Bronchial epithelial cell (primary cell): ENCODE measurements at regions not wholly inside any gene's neighbourhood (a gene's known extent, or its start where the extent isn't known, plus 50 kb on each side); places are given as distances from the start of the nearest gene placed in this dataset.
"Not testable (repeated sequence)": the region's sequence is repeated elsewhere in the genome, so short reads cannot be mapped to it uniquely, and the experiment has no call there.

ENCODE experiments used
- DNase-seq: peaks from one replicate; pipeline ENCODE4 v3.0.0-alpha.2; 2010; ENCODE audit warnings: low read depth
- FAIRE-seq: peaks from 2 replicates; lab custom pipeline; 2011; peaks lifted over from hg19 to GRCh38; lab: Jason Lieb, UNC
- H3K27me3 ChIP-seq: 2 replicates; pipeline ENCODE4 v1.5.1; 2011; ENCODE audit warnings: low read length; ENCODE audit not compliant: control insufficient read depth, insufficient read depth
- H3K36me3 ChIP-seq: 2 replicates; pipeline ENCODE4 v1.5.1; 2011; ENCODE audit warnings: low read length; ENCODE audit not compliant: control insufficient read depth, insufficient read depth
- H3K4me3 ChIP-seq: 2 replicates; pipeline ENCODE4 v1.5.1; 2011; ENCODE audit warnings: mild to moderate bottlenecking, low read depth, low read length, control low read depth
- CTCF ChIP-seq: IDR thresholded peaks from 2 replicates; pipeline ENCODE4 v1.5.1; 2011; ENCODE audit warnings: mild to moderate bottlenecking, moderate library complexity, low read length, control low read depth, inconsistent platforms; ENCODE audit not compliant: insufficient read depth, severe bottlenecking

- no peaks in the 10 kb centered on the region for H3K36me3 ChIP-seq
- H3K4me3 ChIP-seq, result no peak overlapping the region
- TF ChIP-seq CTCF, result no peak
- DNase-seq (no peak), FAIRE-seq (no peak)
- no peaks in the 10 kb centered on the region for H3K27me3 ChIP-seq
Measured at GRCh38 chr10:57621466-57621865, 646.2 kb downstream of the IPMK start.

- Histone ChIP-seq H3K4me3 (no peak overlapping the region), H3K27me3 (no peaks in the 10 kb centered on the region), H3K36me3 (no peaks in the 10 kb centered on the region)
- TF ChIP-seq CTCF, result no peak
- no peak for DNase-seq
- no peak for FAIRE-seq
Measured at GRCh38 chr10:57605948-57606485, 661.7 kb downstream of the IPMK start.

DNA sequence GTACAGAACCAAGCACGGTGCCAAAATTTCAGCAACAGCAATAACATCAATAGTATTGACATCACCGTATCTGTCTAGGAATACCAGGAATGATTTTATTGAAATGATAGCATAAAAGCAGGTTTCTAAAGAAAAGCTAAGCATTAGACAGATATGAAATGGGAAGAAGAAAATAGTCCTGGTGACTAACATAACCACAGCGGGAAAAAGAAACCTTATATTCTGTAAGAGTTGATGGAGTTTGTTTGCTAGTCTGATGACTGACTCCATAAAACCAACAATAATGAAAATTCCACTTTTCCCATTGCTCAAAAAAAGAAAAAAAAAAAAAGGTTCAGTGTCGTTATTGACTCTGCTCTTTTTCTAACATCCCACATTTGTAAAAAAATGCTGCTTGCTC is 668.3 kb downstream of the IPMK start:
- Histone ChIP-seq H3K27me3 (no peaks in the 10 kb centered on the region), H3K4me3 (no peak overlapping the region), H3K36me3 (no peaks in the 10 kb centered on the region)
- TF ChIP-seq CTCF, result no peak
- no peak for FAIRE-seq
- DNase-seq, result no peak

DNA sequence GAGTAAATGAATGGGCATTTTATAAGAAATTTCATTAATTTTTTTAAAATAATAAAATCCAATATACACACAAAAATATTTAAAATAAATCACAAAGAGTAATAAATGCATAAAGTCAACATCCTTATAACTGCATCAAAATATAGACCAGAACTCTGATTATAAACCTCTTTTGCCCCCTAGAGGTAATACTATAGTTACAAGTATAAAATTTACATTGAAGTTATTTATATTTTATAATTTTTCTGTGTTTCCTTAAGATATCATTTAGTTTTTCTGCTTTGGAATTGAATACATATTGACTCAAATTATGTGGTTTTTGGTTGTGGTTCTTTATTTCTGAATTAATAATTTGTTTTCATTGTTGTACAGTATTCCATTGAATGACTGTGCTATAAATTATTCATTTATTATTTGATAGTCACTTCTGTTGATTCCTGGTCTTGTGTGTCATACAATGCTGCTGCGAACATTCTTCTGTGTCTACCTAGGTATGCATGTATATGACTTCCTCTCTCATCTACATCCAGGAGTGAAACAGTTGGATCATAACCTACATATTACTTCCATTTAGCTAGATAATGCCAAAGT is 673.6 kb downstream of the IPMK start:
- no peak for TF ChIP-seq CTCF
- DNase-seq (no peak), FAIRE-seq (no peak)
- Histone ChIP-seq H3K4me3 (no peak overlapping the region), H3K27me3 (no peaks in the 10 kb centered on the region), H3K36me3 (no peaks in the 10 kb centered on the region)

DNA sequence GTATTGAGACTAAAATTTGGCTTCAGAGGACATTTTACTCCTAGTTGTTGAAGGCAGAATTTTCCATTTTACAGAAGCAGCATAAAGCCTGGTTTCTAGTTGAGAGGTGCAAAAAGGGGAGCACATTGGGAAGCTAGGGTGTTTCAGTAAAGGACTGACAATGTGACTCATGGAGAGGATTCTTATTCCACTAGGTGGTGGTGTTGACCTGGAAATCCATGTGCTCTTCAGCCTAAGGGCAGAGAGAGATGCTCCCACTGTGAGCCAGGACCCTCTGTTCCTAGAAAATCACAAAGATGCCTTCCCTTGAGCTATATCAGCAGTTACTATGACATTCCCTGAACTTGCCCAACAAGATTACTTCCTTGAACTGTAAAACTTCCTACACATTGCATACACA is 687.8 kb downstream of the IPMK start:
- DNase-seq (peak; percentile 46), FAIRE-seq (no peak)
- Histone ChIP-seq H3K4me3 (no peak overlapping the region), H3K36me3 (no peaks in the 10 kb centered on the region), H3K27me3 (no peaks in the 10 kb centered on the region)
- peak; percentile 60 for TF ChIP-seq CTCF

- no peak for FAIRE-seq
- H3K4me3 ChIP-seq, result no peak overlapping the region
- no peak for TF ChIP-seq CTCF
- no peaks in the 10 kb centered on the region for H3K36me3 ChIP-seq
- H3K27me3 ChIP-seq, result no peaks in the 10 kb centered on the region
- peak; percentile 53 for DNase-seq
Measured at GRCh38 chr10:57562211-57562610, 705.5 kb downstream of the IPMK start.

DNA sequence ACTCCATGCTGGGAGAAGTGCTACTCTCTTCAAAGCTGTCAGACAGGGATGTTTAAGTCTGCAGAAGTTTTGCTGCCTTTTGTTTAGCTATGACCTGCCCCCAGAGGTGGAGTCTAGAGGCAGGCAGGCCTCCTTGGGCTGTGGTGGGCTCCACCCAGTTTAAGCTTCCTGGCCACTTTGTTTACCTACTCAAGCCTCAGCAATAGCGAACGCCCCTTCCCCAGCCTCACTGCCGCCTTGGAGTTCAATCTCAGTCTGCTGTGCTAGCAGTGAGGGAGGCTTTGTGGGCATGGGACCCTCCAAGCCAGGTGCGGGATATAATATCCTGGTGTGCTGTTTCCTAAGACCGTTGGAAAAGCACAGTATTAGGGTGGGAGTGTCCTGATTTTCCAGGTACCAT is 715.9 kb downstream of the IPMK start:
- FAIRE-seq, H3K27me3 ChIP-seq, H3K36me3 ChIP-seq, DNase-seq, H3K4me3 ChIP-seq: not testable (repeated sequence)
